CMK (cell line): ENCODE measurements at regions not wholly inside any gene's neighbourhood (a gene's known extent, or its start where the extent isn't known, plus 50 kb on each side); places are given as distances from the start of the nearest gene placed in this dataset.
A peak's percentile ranks its signal among the peaks of the same experiment; 100 is the strongest.
"Not testable (repeated sequence)": the region's sequence is repeated elsewhere in the genome, so short reads cannot be mapped to it uniquely, and the experiment has no call there.

Experiments used
- DNase-seq: peaks from one replicate; pipeline ENCODE4 v3.0.0-alpha.2; 2010; ENCODE audit warnings: low read depth

GRCh38 chr15:96818861-96819260, 488.4 kb downstream of the NR2F2 start:
- DNase-seq = no peak

- DNase-seq = no peak
Measured at GRCh38 chr15:96827981-96828380, 497.5 kb downstream of the NR2F2 start.

GRCh38 chr15:96837241-96837970, 506.9 kb downstream of the NR2F2 start:
- DNase-seq = no peak

- no peak for DNase-seq
Measured at GRCh38 chr15:96838081-96838480, 507.6 kb downstream of the NR2F2 start.

- DNase-seq = no peak
Measured at GRCh38 chr15:96849271-96849900, 518.9 kb downstream of the NR2F2 start.

- DNase-seq = no peak
Measured at GRCh38 chr15:96851613-96852012, 521.1 kb downstream of the NR2F2 start.

- no peak for DNase-seq
Measured at GRCh38 chr15:96858694-96859093, 528.2 kb downstream of the NR2F2 start.

- DNase-seq = no peak
Measured at GRCh38 chr15:96860741-96861140, 530.2 kb downstream of the NR2F2 start.

- no peak for DNase-seq
Measured at GRCh38 chr15:96867992-96868391, 537.5 kb downstream of the NR2F2 start.

GRCh38 chr15:96869122-96869521, 538.6 kb downstream of the NR2F2 start:
- DNase-seq = no peak

GRCh38 chr15:96869790-96870189, 539.3 kb downstream of the NR2F2 start:
- DNase-seq = no peak

- DNase-seq = no peak
Measured at GRCh38 chr15:96870580-96870979, 540.1 kb downstream of the NR2F2 start.

GRCh38 chr15:96877442-96877841, 546.9 kb downstream of the NR2F2 start:
- not testable (repeated sequence) for DNase-seq

- DNase-seq = no peak
Measured at GRCh38 chr15:96878129-96878528, 547.6 kb downstream of the NR2F2 start.

- DNase-seq = no peak
Measured at GRCh38 chr15:96882121-96882772, 551.7 kb downstream of the NR2F2 start.

GRCh38 chr15:96887730-96888129, 557.2 kb downstream of the NR2F2 start:
- DNase-seq = no peak

- DNase-seq = no peak
Measured at GRCh38 chr15:96888764-96889163, 558.3 kb downstream of the NR2F2 start.

- no peak for DNase-seq
Measured at GRCh38 chr15:96889734-96890480, 559.4 kb downstream of the NR2F2 start.

GRCh38 chr15:96891046-96891445, 560.5 kb downstream of the NR2F2 start:
- DNase-seq = no peak

- no peak for DNase-seq
Measured at GRCh38 chr15:96893159-96893906, 562.8 kb downstream of the NR2F2 start.

- DNase-seq = no peak
Measured at GRCh38 chr15:96894659-96895058, 564.2 kb downstream of the NR2F2 start.

GRCh38 chr15:96896766-96897165, 566.3 kb downstream of the NR2F2 start:
- peak; percentile 73 for DNase-seq
